Neural progenitor cell (in vitro differentiated cells): ENCODE measurements at regions not wholly inside any gene's neighbourhood (a gene's known extent, or its start where the extent isn't known, plus 50 kb on each side); places are given as distances from the start of the nearest gene placed in this dataset.

Experiments used
- CTCF ChIP-seq: fragments of 200-600 bp; sonication (generic); IDR thresholded peaks from 2 replicates; pipeline ENCODE4 v1.5.1; 2017; ENCODE audit warnings: antibody characterized with exemption, mild to moderate bottlenecking
- EZH2 ChIP-seq: fragments of 200-600 bp; sonication (generic); IDR thresholded peaks from 2 replicates; pipeline ENCODE4 v1.6.1; 2017; ENCODE audit warnings: antibody characterized with exemption, mild to moderate bottlenecking, moderate library complexity

GRCh38 chrX:926070-926469 is 286.4 kb downstream of the CRLF2 start:
- no peak for TF ChIP-seq CTCF
- TF ChIP-seq EZH2, result no peak
